GM23338 (cell line): ENCODE measurements at regions not wholly inside any gene's neighbourhood (a gene's known extent, or its start where the extent isn't known, plus 50 kb on each side); places are given as distances from the start of the nearest gene placed in this dataset.

ENCODE experiments used
- ATAC-seq: fragments of 200-7000 bp; cut with Tn5 transposase; 3 replicates; pipeline ENCODE4 v1.9.1; 2020
- DNase-seq: peaks from one replicate; pipeline ENCODE4 v3.0.0-alpha.2; 2015; ENCODE audit warnings: low spot score
- H2AFZ ChIP-seq: fragments of 200-600 bp; sonication (generic); 2 replicates; pipeline ENCODE4 v1.8.0; 2016; ENCODE audit warnings: antibody characterized with exemption, mild to moderate bottlenecking, moderate library complexity
- H3F3A ChIP-seq: fragments of 200-600 bp; sonication (generic); replicated peaks from 2 replicates; pipeline ENCODE4 v1.8.0; 2017; ENCODE audit warnings: antibody characterized with exemption, mixed run types, low read depth
- H3K27ac ChIP-seq: fragments of 200-600 bp; sonication (generic); 2 replicates; pipeline ENCODE4 v1.6.1; 2016; ENCODE audit warnings: low read depth
- H3K27me3 ChIP-seq: fragments of 200-600 bp; sonication (generic); 2 replicates; pipeline ENCODE4 v1.8.0; 2016; ENCODE audit warnings: mild to moderate bottlenecking, mixed run types, moderate library complexity; ENCODE audit not compliant: insufficient read depth
- H3K36me3 ChIP-seq: fragments of 200-600 bp; sonication (generic); 2 replicates; pipeline ENCODE4 v1.8.0; 2016; ENCODE audit warnings: mild to moderate bottlenecking; ENCODE audit not compliant: insufficient read depth
- H3K4me1 ChIP-seq: fragments of 200-600 bp; sonication (generic); 2 replicates; pipeline ENCODE4 v1.8.0; 2016; ENCODE audit warnings: mild to moderate bottlenecking, moderate library complexity; ENCODE audit not compliant: insufficient read depth
- H3K4me2 ChIP-seq: fragments of 200-600 bp; sonication (generic); 2 replicates; pipeline ENCODE4 v1.7.1; 2017; ENCODE audit warnings: mixed run types
- H3K4me3 ChIP-seq: fragments of 200-600 bp; sonication (generic); 2 replicates; pipeline ENCODE4 v1.6.1; 2016; ENCODE audit warnings: mixed run types
- H3K79me2 ChIP-seq: fragments of 200-600 bp; sonication (generic); replicated peaks from 2 replicates; pipeline ENCODE4 v1.8.0; 2017; ENCODE audit warnings: mild to moderate bottlenecking; ENCODE audit not compliant: insufficient read depth
- H3K9me2 ChIP-seq: fragments of 200-600 bp; sonication (generic); 2 replicates; pipeline ENCODE4 v1.8.0; 2017; ENCODE audit not compliant: insufficient read depth
- H4K20me1 ChIP-seq: fragments of 200-600 bp; sonication (generic); replicated peaks from 2 replicates; pipeline ENCODE4 v1.8.0; 2017; ENCODE audit warnings: mild to moderate bottlenecking; ENCODE audit not compliant: insufficient read depth
- H3K27ac Mint-ChIP-seq: 2 replicates; pipeline ENCODE4 v1.8.0; 2020; ENCODE audit warnings: inconsistent platforms, mild to moderate bottlenecking, moderate library complexity, mixed read lengths
- H3K27me3 Mint-ChIP-seq: 3 replicates; pipeline ENCODE4 v1.8.0; 2022; ENCODE audit warnings: low read depth, mild to moderate bottlenecking, moderate library complexity, mixed read lengths, inconsistent platforms; ENCODE audit not compliant: insufficient read depth, poor library complexity
- H3K36me3 Mint-ChIP-seq: 3 replicates; pipeline ENCODE4 v1.8.0; 2021; ENCODE audit warnings: low read depth, mild to moderate bottlenecking, inconsistent platforms, moderate library complexity, mixed read lengths
- H3K4me1 Mint-ChIP-seq: 3 replicates; pipeline ENCODE4 v1.8.0; 2020; ENCODE audit warnings: mild to moderate bottlenecking, inconsistent platforms, mixed read lengths
- H3K4me3 Mint-ChIP-seq: 3 replicates; pipeline ENCODE4 v1.8.0; 2021; ENCODE audit warnings: moderate library complexity, mild to moderate bottlenecking, inconsistent platforms, mixed read lengths
- H3K9me3 Mint-ChIP-seq: 3 replicates; pipeline ENCODE4 v1.8.0; 2020; ENCODE audit warnings: moderate library complexity, mild to moderate bottlenecking, inconsistent platforms, mixed read lengths
- CREB1 ChIP-seq: fragments of 250-450 bp; sonication (Bioruptor Pico); IDR thresholded peaks from 2 replicates; pipeline ENCODE4 v1.5.0; 2020; ENCODE audit warnings: low read depth, mild to moderate bottlenecking, moderate library complexity
- EZH2 ChIP-seq: fragments of 200-600 bp; sonication (generic); IDR thresholded peaks from one replicate; pipeline ENCODE4 v1.8.0; 2017; ENCODE audit warnings: antibody characterized with exemption, mild to moderate bottlenecking, low read depth; ENCODE audit not compliant: unreplicated experiment
- EZH2phosphoT487 ChIP-seq: fragments of 200-600 bp; sonication (generic); IDR thresholded peaks from one replicate; pipeline ENCODE4 v1.8.1; 2018; ENCODE audit warnings: antibody characterized with exemption; ENCODE audit not compliant: unreplicated experiment
- JUNB ChIP-seq: IDR thresholded peaks from one replicate; pipeline ENCODE4 v1.6.1; 2016; ENCODE audit warnings: antibody characterized with exemption; ENCODE audit not compliant: unreplicated experiment
- NANOG ChIP-seq: IDR thresholded peaks from 2 replicates; pipeline ENCODE4 v1.6.1; 2016; ENCODE audit warnings: antibody characterized with exemption, borderline replicate concordance
- POLR2AphosphoS5 ChIP-seq: IDR thresholded peaks from 2 replicates; pipeline ENCODE4 v1.6.1; 2016; ENCODE audit warnings: antibody characterized with exemption, low read depth
- STAT1 ChIP-seq: IDR thresholded peaks from one replicate; pipeline ENCODE4 v1.6.1; 2016; ENCODE audit warnings: antibody characterized with exemption; ENCODE audit not compliant: unreplicated experiment
- ZNF114 ChIP-seq: fragments of 250-450 bp; sonication (Bioruptor Pico); IDR thresholded peaks from 2 replicates; pipeline ENCODE4 v1.5.0; 2020; ENCODE audit warnings: mild to moderate bottlenecking, moderate library complexity
- ZNF331 ChIP-seq: fragments of 250-450 bp; sonication (Bioruptor Pico); IDR thresholded peaks from 2 replicates; pipeline ENCODE4 v1.5.0; 2020; ENCODE audit warnings: low read depth, mild to moderate bottlenecking, moderate library complexity
- TF ChIP-seq, protein P1 (sequence below): IDR thresholded peaks from 2 replicates; pipeline ENCODE4 v1.6.1; 2016; ENCODE audit warnings: antibody characterized with exemption
- TF ChIP-seq, protein P2 (sequence below), 2 experiments: fragments of 200-600 bp in 1 of 2; sonication (generic) in 1 of 2; conservative IDR thresholded peaks; 2 replicates each; pipeline versions ENCODE4 v1.5.1 to v1.6.1; 2016 to 2017; ENCODE audit warnings: antibody characterized with exemption in 2 of 2, low read depth in 2 of 2, mild to moderate bottlenecking in 2 of 2, moderate library complexity in 1 of 2
- TF ChIP-seq, protein P3 (sequence below): fragments of 250-450 bp; sonication (Bioruptor Pico); IDR thresholded peaks from 2 replicates; pipeline ENCODE4 v1.5.0; 2020; ENCODE audit warnings: mild to moderate bottlenecking, moderate library complexity
- TF ChIP-seq, protein P4 (sequence below): IDR thresholded peaks from one replicate; pipeline ENCODE4 v1.6.1; 2018; ENCODE audit warnings: antibody characterized with exemption; ENCODE audit not compliant: unreplicated experiment

DNA sequence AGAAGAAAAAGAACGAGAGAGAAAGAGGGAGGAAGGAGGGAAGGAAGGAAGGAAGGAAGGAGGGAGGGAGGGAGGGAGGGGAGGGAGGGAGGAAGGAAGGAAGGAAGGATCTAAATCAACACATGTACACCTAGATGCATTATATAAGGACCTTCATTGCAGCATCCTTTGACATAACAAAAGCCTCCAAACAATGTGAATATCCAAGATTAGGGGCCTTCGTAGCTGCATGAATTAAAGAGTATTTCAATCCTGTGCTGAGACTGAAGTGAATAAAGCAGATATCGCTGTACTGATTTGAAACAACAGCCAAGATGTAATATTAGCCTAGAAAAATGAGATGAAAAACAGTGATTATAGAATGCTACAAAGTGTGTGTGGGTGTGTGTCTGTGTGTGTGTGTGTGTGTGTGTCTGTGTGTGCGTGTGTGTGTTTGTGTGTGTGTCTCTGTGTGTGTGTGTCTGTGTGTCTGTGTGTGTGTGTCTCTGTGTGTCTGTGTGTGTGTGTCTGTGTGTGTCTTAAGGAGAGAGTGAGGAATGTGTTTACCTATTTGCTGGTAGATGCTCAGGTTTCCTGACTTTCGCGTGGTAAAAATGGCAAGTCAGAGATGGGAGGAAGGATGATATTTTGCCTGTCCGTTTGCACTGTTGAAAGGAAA, 129.0 kb upstream of the PTPN1 start:
- H3K27ac Mint-ChIP-seq = no peak overlapping the region
- no peaks in the 10 kb centered on the region for H3K79me2 ChIP-seq

More for the DNA sequence above, 129.0 kb upstream of the PTPN1 start:
- Mint-ChIP-seq H3K27me3 (peaks cover 15% of the 10 kb centered on the region), H3K9me3 (no peaks in the 10 kb centered on the region), H3K4me1 (no peaks in the 10 kb centered on the region; the same call in 1 of the 3 replicates), H3K4me3 (no peak overlapping the region), H3K36me3 (no peaks in the 10 kb centered on the region)
- H3K27me3 ChIP-seq = no peaks in the 10 kb centered on the region
- DNase-seq (no peak), ATAC-seq (no peak)
- TF ChIP-seq JUNB (no peak), ZNF331 (no peak), EZH2phosphoT487 (no peak), ZNF114 (CRISPR knock-in tag) (no peak), STAT1 (no peak), NANOG (no peak), EZH2 (no peak), POLR2AphosphoS5 (no peak), CREB1 (CRISPR knock-in tag) (no peak)
- TF ChIP-seq, protein P1, sequence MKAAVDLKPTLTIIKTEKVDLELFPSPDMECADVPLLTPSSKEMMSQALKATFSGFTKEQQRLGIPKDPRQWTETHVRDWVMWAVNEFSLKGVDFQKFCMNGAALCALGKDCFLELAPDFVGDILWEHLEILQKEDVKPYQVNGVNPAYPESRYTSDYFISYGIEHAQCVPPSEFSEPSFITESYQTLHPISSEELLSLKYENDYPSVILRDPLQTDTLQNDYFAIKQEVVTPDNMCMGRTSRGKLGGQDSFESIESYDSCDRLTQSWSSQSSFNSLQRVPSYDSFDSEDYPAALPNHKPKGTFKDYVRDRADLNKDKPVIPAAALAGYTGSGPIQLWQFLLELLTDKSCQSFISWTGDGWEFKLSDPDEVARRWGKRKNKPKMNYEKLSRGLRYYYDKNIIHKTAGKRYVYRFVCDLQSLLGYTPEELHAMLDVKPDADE = no peak
- TF ChIP-seq, protein P2, sequence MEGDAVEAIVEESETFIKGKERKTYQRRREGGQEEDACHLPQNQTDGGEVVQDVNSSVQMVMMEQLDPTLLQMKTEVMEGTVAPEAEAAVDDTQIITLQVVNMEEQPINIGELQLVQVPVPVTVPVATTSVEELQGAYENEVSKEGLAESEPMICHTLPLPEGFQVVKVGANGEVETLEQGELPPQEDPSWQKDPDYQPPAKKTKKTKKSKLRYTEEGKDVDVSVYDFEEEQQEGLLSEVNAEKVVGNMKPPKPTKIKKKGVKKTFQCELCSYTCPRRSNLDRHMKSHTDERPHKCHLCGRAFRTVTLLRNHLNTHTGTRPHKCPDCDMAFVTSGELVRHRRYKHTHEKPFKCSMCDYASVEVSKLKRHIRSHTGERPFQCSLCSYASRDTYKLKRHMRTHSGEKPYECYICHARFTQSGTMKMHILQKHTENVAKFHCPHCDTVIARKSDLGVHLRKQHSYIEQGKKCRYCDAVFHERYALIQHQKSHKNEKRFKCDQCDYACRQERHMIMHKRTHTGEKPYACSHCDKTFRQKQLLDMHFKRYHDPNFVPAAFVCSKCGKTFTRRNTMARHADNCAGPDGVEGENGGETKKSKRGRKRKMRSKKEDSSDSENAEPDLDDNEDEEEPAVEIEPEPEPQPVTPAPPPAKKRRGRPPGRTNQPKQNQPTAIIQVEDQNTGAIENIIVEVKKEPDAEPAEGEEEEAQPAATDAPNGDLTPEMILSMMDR (conservative IDR thresholded peaks at IDR 0.05; ENCODE audit: low read depth in 2 of 2) = no peak
- TF ChIP-seq, protein P3, sequence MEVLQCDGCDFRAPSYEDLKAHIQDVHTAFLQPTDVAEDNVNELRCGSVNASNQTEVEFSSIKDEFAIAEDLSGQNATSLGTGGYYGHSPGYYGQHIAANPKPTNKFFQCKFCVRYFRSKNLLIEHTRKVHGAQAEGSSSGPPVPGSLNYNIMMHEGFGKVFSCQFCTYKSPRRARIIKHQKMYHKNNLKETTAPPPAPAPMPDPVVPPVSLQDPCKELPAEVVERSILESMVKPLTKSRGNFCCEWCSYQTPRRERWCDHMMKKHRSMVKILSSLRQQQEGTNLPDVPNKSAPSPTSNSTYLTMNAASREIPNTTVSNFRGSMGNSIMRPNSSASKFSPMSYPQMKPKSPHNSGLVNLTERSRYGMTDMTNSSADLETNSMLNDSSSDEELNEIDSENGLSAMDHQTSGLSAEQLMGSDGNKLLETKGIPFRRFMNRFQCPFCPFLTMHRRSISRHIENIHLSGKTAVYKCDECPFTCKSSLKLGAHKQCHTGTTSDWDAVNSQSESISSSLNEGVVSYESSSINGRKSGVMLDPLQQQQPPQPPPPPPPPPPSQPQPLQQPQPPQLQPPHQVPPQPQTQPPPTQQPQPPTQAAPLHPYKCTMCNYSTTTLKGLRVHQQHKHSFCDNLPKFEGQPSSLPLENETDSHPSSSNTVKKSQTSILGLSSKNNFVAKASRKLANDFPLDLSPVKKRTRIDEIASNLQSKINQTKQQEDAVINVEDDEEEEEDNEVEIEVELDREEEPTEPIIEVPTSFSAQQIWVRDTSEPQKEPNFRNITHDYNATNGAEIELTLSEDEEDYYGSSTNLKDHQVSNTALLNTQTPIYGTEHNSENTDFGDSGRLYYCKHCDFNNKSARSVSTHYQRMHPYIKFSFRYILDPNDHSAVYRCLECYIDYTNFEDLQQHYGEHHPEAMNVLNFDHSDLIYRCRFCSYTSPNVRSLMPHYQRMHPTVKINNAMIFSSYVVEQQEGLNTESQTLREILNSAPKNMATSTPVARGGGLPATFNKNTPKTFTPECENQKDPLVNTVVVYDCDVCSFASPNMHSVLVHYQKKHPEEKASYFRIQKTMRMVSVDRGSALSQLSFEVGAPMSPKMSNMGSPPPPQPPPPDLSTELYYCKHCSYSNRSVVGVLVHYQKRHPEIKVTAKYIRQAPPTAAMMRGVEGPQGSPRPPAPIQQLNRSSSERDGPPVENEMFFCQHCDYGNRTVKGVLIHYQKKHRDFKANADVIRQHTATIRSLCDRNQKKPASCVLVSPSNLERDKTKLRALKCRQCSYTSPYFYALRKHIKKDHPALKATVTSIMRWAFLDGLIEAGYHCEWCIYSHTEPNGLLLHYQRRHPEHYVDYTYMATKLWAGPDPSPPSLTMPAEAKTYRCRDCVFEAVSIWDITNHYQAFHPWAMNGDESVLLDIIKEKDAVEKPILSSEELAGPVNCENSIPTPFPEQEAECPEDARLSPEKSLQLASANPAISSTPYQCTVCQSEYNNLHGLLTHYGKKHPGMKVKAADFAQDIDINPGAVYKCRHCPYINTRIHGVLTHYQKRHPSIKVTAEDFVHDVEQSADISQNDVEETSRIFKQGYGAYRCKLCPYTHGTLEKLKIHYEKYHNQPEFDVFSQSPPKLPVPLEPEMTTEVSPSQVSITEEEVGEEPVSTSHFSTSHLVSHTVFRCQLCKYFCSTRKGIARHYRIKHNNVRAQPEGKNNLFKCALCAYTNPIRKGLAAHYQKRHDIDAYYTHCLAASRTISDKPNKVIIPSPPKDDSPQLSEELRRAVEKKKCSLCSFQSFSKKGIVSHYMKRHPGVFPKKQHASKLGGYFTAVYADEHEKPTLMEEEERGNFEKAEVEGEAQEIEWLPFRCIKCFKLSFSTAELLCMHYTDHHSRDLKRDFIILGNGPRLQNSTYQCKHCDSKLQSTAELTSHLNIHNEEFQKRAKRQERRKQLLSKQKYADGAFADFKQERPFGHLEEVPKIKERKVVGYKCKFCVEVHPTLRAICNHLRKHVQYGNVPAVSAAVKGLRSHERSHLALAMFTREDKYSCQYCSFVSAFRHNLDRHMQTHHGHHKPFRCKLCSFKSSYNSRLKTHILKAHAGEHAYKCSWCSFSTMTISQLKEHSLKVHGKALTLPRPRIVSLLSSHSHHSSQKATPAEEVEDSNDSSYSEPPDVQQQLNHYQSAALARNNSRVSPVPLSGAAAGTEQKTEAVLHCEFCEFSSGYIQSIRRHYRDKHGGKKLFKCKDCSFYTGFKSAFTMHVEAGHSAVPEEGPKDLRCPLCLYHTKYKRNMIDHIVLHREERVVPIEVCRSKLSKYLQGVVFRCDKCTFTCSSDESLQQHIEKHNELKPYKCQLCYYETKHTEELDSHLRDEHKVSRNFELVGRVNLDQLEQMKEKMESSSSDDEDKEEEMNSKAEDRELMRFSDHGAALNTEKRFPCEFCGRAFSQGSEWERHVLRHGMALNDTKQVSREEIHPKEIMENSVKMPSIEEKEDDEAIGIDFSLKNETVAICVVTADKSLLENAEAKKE (CRISPR knock-in tag) = no peak
- TF ChIP-seq, protein P4, sequence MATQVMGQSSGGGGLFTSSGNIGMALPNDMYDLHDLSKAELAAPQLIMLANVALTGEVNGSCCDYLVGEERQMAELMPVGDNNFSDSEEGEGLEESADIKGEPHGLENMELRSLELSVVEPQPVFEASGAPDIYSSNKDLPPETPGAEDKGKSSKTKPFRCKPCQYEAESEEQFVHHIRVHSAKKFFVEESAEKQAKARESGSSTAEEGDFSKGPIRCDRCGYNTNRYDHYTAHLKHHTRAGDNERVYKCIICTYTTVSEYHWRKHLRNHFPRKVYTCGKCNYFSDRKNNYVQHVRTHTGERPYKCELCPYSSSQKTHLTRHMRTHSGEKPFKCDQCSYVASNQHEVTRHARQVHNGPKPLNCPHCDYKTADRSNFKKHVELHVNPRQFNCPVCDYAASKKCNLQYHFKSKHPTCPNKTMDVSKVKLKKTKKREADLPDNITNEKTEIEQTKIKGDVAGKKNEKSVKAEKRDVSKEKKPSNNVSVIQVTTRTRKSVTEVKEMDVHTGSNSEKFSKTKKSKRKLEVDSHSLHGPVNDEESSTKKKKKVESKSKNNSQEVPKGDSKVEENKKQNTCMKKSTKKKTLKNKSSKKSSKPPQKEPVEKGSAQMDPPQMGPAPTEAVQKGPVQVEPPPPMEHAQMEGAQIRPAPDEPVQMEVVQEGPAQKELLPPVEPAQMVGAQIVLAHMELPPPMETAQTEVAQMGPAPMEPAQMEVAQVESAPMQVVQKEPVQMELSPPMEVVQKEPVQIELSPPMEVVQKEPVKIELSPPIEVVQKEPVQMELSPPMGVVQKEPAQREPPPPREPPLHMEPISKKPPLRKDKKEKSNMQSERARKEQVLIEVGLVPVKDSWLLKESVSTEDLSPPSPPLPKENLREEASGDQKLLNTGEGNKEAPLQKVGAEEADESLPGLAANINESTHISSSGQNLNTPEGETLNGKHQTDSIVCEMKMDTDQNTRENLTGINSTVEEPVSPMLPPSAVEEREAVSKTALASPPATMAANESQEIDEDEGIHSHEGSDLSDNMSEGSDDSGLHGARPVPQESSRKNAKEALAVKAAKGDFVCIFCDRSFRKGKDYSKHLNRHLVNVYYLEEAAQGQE = no peak
- no peak overlapping the region for H3K4me3 ChIP-seq
- H2AFZ ChIP-seq = no peak overlapping the region
- H3K4me1 ChIP-seq = no peaks in the 10 kb centered on the region
- H3K27ac ChIP-seq = no peak overlapping the region
- H3F3A ChIP-seq = no peaks in the 10 kb centered on the region
- no peaks in the 10 kb centered on the region for H3K36me3 ChIP-seq
- H4K20me1 ChIP-seq = no peaks in the 10 kb centered on the region
- H3K9me2 ChIP-seq = no peaks in the 10 kb centered on the region
- H3K4me2 ChIP-seq = no peak overlapping the region
